ENCODE measurements at regions not wholly inside any gene's neighbourhood (a gene's known extent, or its start where the extent isn't known, plus 50 kb on each side); places are given as distances from the start of the nearest gene placed in this dataset.
"Not testable (repeated sequence)": the region's sequence is repeated elsewhere in the genome, so short reads cannot be mapped to it uniquely, and the experiment has no call there.

GRCh38 chr7:76932957-76933356 lies 99.2 kb downstream of the SPDYE17 start:
- POLR2A ChIA-PET (ENCODE audit: partially characterized antibody); H3K4me1 Mint-ChIP-seq; H3K27ac ChIP-seq (ENCODE audit: low read depth, low read length); H3K27me3 ChIP-seq (ENCODE audit: insufficient read depth, low read length); H3K36me3 Mint-ChIP-seq; H3K36me3 ChIP-seq (ENCODE audit: insufficient read depth, low read length); H3K4me1 ChIP-seq (ENCODE audit: insufficient read depth, low read length); DNase-seq; H3K27ac Mint-ChIP-seq; H3K4me3 ChIP-seq (ENCODE audit: low read length in 2 of 2); H3K9me3 ChIP-seq (ENCODE audit: control insufficient read depth in 1 of 2, low read length in 2 of 2); intact Hi-C loops (cut with micrococcal nuclease); H3K4me3 Mint-ChIP-seq; CTCF ChIA-PET (ENCODE audit: partially characterized antibody); H3K9me3 Mint-ChIP-seq: not testable (repeated sequence)
- peaks cover 9 to 10% of the 10 kb centered on the region in 2 donors for H3K27me3 Mint-ChIP-seq

GRCh38 chr7:76931441-76931840 lies 100.7 kb downstream of the SPDYE17 start:
- H3K27ac ChIP-seq (ENCODE audit: low read depth, low read length); H3K9me3 Mint-ChIP-seq; POLR2A ChIA-PET (ENCODE audit: partially characterized antibody); H3K36me3 Mint-ChIP-seq; H3K4me1 ChIP-seq (ENCODE audit: insufficient read depth, low read length); H3K27ac Mint-ChIP-seq; H3K27me3 ChIP-seq (ENCODE audit: insufficient read depth, low read length); H3K9me3 ChIP-seq (ENCODE audit: control insufficient read depth in 1 of 2, low read length in 2 of 2); H3K4me3 Mint-ChIP-seq; H3K4me1 Mint-ChIP-seq; H3K4me3 ChIP-seq (ENCODE audit: low read length in 2 of 2); CTCF ChIA-PET (ENCODE audit: partially characterized antibody); intact Hi-C loops (cut with micrococcal nuclease); DNase-seq; H3K36me3 ChIP-seq (ENCODE audit: insufficient read depth, low read length): not testable (repeated sequence)
- H3K27me3 Mint-ChIP-seq = peaks cover 7 to 10% of the 10 kb centered on the region in 2 donors

GRCh38 chr7:76930416-76930815 lies 101.7 kb downstream of the SPDYE17 start:
- H3K27ac ChIP-seq (ENCODE audit: low read depth, low read length); H3K36me3 Mint-ChIP-seq; DNase-seq; CTCF ChIA-PET (ENCODE audit: partially characterized antibody); H3K4me1 Mint-ChIP-seq; H3K36me3 ChIP-seq (ENCODE audit: insufficient read depth, low read length); H3K4me1 ChIP-seq (ENCODE audit: insufficient read depth, low read length); intact Hi-C loops (cut with micrococcal nuclease); H3K27me3 ChIP-seq (ENCODE audit: insufficient read depth, low read length); H3K4me3 Mint-ChIP-seq; H3K4me3 ChIP-seq (ENCODE audit: low read length in 2 of 2); H3K27ac Mint-ChIP-seq; H3K9me3 Mint-ChIP-seq; POLR2A ChIA-PET (ENCODE audit: partially characterized antibody); H3K9me3 ChIP-seq (ENCODE audit: control insufficient read depth in 1 of 2, low read length in 2 of 2): not testable (repeated sequence)
- peaks cover 7 to 10% of the 10 kb centered on the region in 2 donors for H3K27me3 Mint-ChIP-seq

DNA sequence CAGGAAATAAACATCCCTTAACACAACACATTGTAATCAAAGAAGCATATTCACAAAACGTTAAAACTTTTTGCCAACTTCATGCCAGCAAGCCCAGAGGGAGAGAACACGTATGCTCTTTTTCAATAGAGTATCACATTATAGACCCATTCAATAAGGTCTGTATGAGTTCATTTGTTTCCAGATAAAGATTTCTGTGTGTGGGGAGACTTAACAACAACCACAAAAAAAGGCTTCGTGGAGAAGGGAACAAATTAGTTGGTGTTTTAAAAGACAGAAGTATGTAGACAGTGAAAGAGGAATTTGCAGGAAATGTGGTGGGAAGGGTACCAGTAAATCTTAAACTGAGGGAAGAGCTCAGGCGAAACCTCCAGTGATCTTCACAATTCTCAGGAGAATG lies 103.4 kb downstream of the SPDYE17 start:
- H3K9me3 Mint-ChIP-seq; H3K4me1 Mint-ChIP-seq; H3K36me3 Mint-ChIP-seq; CTCF ChIA-PET (ENCODE audit: partially characterized antibody); H3K27ac ChIP-seq (ENCODE audit: low read depth, low read length); H3K4me1 ChIP-seq (ENCODE audit: insufficient read depth, low read length); H3K4me3 ChIP-seq (ENCODE audit: low read length in 2 of 2); POLR2A ChIA-PET (ENCODE audit: partially characterized antibody); H3K9me3 ChIP-seq (ENCODE audit: control insufficient read depth in 1 of 2, low read length in 2 of 2); intact Hi-C loops (cut with micrococcal nuclease); DNase-seq; H3K27ac Mint-ChIP-seq; H3K27me3 ChIP-seq (ENCODE audit: insufficient read depth, low read length); H3K4me3 Mint-ChIP-seq; H3K36me3 ChIP-seq (ENCODE audit: insufficient read depth, low read length): not testable (repeated sequence)
- peaks cover 11 to 13% of the 10 kb centered on the region in 2 donors for H3K27me3 Mint-ChIP-seq

DNA sequence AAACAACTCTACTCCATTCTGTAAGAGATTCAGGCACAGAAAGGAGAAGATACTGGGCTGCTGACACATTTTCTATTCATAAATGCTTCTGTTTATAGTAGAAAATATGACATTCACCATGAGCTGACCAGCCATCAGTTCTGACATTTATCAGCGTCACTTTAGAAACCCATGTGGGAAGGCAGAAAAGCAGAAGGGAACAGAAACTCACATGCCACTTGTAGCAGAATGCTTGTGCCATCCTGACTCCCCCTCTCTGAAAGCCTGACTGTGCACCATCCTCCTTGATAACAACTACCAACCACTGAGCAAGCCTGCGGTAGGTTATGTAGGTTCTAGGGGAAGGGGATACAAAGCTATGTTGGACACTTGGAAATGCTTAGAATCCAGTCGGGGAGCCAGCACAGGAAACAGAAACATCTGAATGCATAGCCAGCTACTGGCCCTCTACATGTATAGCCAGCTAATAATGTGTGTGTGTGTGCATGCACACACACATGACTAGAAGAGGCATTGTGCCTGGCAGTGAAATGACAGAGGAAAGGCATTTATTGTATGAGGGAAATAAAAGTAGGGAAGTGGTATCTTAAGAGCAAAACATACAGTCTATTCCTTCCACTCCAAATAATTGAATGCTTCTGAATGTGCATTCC lies 104.3 kb downstream of the SPDYE17 start:
- CTCF ChIA-PET (ENCODE audit: partially characterized antibody); H3K9me3 Mint-ChIP-seq; H3K27ac ChIP-seq (ENCODE audit: low read depth, low read length); H3K36me3 Mint-ChIP-seq; intact Hi-C loops (cut with micrococcal nuclease); POLR2A ChIA-PET (ENCODE audit: partially characterized antibody); H3K9me3 ChIP-seq (ENCODE audit: control insufficient read depth in 1 of 2, low read length in 2 of 2); H3K4me1 ChIP-seq (ENCODE audit: insufficient read depth, low read length); H3K4me1 Mint-ChIP-seq; H3K36me3 ChIP-seq (ENCODE audit: insufficient read depth, low read length); H3K27me3 ChIP-seq (ENCODE audit: insufficient read depth, low read length); H3K27ac Mint-ChIP-seq; H3K4me3 ChIP-seq (ENCODE audit: low read length in 2 of 2); DNase-seq; H3K4me3 Mint-ChIP-seq: not testable (repeated sequence)
- H3K27me3 Mint-ChIP-seq = peaks cover 10 to 11% of the 10 kb centered on the region in 2 donors

DNA sequence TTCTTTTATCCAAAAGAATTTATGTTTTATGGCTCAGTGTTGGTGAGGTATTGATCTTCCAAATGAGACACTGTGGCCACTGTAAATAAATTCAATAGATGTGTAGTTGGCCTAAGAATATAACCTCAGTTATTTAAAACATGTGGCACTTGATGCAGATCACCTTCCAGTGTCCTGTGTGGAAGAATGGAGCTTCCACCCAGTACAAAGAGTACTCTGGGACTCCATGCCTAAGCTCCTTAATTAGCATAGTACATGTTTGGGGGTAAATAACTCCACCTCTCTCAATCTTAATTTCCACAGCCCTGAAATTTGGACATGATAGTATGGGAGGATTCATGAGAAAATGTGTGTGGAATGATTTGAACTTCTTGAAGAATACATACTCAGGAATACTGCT lies 105.7 kb downstream of the SPDYE17 start:
- H3K9me3 ChIP-seq (ENCODE audit: control insufficient read depth in 1 of 2, low read length in 2 of 2); H3K4me1 Mint-ChIP-seq; H3K4me1 ChIP-seq (ENCODE audit: insufficient read depth, low read length); H3K4me3 ChIP-seq (ENCODE audit: low read length in 2 of 2); H3K36me3 ChIP-seq (ENCODE audit: insufficient read depth, low read length); H3K27ac Mint-ChIP-seq; H3K36me3 Mint-ChIP-seq; CTCF ChIA-PET (ENCODE audit: partially characterized antibody); H3K27me3 ChIP-seq (ENCODE audit: insufficient read depth, low read length); H3K4me3 Mint-ChIP-seq; H3K27ac ChIP-seq (ENCODE audit: low read depth, low read length); POLR2A ChIA-PET (ENCODE audit: partially characterized antibody); H3K9me3 Mint-ChIP-seq; intact Hi-C loops (cut with micrococcal nuclease); DNase-seq; H3K27me3 Mint-ChIP-seq: not testable (repeated sequence)

- H3K36me3 Mint-ChIP-seq; H3K4me1 Mint-ChIP-seq; DNase-seq; intact Hi-C loops (cut with micrococcal nuclease); H3K4me3 Mint-ChIP-seq; H3K36me3 ChIP-seq (ENCODE audit: insufficient read depth, low read length); H3K27ac Mint-ChIP-seq; H3K27me3 ChIP-seq (ENCODE audit: insufficient read depth, low read length); CTCF ChIA-PET (ENCODE audit: partially characterized antibody); H3K27ac ChIP-seq (ENCODE audit: low read depth, low read length); POLR2A ChIA-PET (ENCODE audit: partially characterized antibody); H3K4me1 ChIP-seq (ENCODE audit: insufficient read depth, low read length); H3K9me3 Mint-ChIP-seq; H3K4me3 ChIP-seq (ENCODE audit: low read length in 2 of 2); H3K9me3 ChIP-seq (ENCODE audit: control insufficient read depth in 1 of 2, low read length in 2 of 2): not testable (repeated sequence)
- H3K27me3 Mint-ChIP-seq = peaks cover 10 to 11% of the 10 kb centered on the region in 2 donors
Measured at GRCh38 chr7:76924756-76925155, 107.4 kb downstream of the SPDYE17 start.

DNA sequence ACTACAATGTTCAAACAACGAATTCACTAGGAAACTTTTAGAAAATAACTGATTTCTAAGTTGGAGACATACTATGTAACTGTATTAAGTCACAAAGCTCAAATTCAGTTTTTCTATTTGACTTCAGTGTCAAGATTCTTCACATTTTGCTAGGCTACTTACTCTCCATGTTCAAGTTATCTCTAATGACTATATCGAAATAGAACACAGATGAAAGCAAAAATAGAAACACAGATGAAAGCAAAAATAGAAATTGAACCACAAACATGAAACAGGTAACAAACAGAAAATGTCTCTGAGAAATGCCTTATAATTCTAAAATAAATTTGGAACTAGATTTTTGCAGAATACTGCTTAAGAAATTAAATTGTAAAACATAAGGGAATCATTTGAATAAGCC lies 113.5 kb downstream of the SPDYE17 start:
- H3K36me3 ChIP-seq (ENCODE audit: insufficient read depth, low read length); H3K4me3 Mint-ChIP-seq; H3K27me3 Mint-ChIP-seq; H3K4me1 ChIP-seq (ENCODE audit: insufficient read depth, low read length); DNase-seq; H3K27ac ChIP-seq (ENCODE audit: low read depth, low read length); CTCF ChIA-PET (ENCODE audit: partially characterized antibody); H3K4me1 Mint-ChIP-seq; H3K4me3 ChIP-seq (ENCODE audit: low read length in 2 of 2); POLR2A ChIA-PET (ENCODE audit: partially characterized antibody); H3K9me3 ChIP-seq (ENCODE audit: control insufficient read depth in 1 of 2, low read length in 2 of 2); intact Hi-C loops (cut with micrococcal nuclease); H3K36me3 Mint-ChIP-seq; H3K9me3 Mint-ChIP-seq; H3K27me3 ChIP-seq (ENCODE audit: insufficient read depth, low read length); H3K27ac Mint-ChIP-seq: not testable (repeated sequence)
